ENCODE measurements at regions not wholly inside any gene's neighbourhood (a gene's known extent, or its start where the extent isn't known, plus 50 kb on each side); places are given as distances from the start of the nearest gene placed in this dataset.

GRCh38 chr1:164006621-164007020 is 552.4 kb upstream of the PBX1 start:
- H3K4me3 ChIP-seq (ENCODE audit: low read depth in 2 of 2, low read length in 1 of 2): no peak overlapping the region
- no peak for TF ChIP-seq MXI1 (IDR thresholded peaks at IDR 0.05; ENCODE audit: low read depth, low read length)
- TF ChIP-seq TAF1 (IDR thresholded peaks at IDR 0.05; ENCODE audit: borderline replicate concordance, low read depth, low read length): no peak
- no peak for TF ChIP-seq NFIC (IDR thresholded peaks at IDR 0.05; ENCODE audit: borderline replicate concordance)
- no peak for TF ChIP-seq POLR2AphosphoS5 (IDR thresholded peaks at IDR 0.05; ENCODE audit: low read depth, low read length)
- no peak for TF ChIP-seq GABPA (IDR thresholded peaks at IDR 0.05; ENCODE audit: low read depth)
- TF ChIP-seq FOXJ3 (CRISPR knock-in tag; IDR thresholded peaks at IDR 0.05): no peak
- no peak for TF ChIP-seq MAX (IDR thresholded peaks at IDR 0.05; ENCODE audit: low read depth)
- TF ChIP-seq EZH2phosphoT487 (IDR thresholded peaks at IDR 0.05; ENCODE audit: borderline replicate concordance, low read depth): no peak
- TF ChIP-seq CHD2 (IDR thresholded peaks at IDR 0.05; ENCODE audit: low read length, partially characterized antibody): no peak
- no peak for TF ChIP-seq SIN3A (IDR thresholded peaks at IDR 0.05; ENCODE audit: borderline replicate concordance, low read depth, low read length)
- no peaks in the 10 kb centered on the region for H3K79me2 ChIP-seq (ENCODE audit: insufficient read depth)
- POLR2A ChIA-PET: no interaction called here
- H3K9me2 ChIP-seq: no peaks in the 10 kb centered on the region
- H3F3A ChIP-seq (replicated peaks; ENCODE audit: insufficient read depth): no peaks in the 10 kb centered on the region
- no peak overlapping the region for H3K9ac ChIP-seq
- CTCF ChIA-PET: no interaction called here
- H2AFZ ChIP-seq (ENCODE audit: low read depth): no peak overlapping the region
- H4K20me1 ChIP-seq (ENCODE audit: insufficient read depth): no peaks in the 10 kb centered on the region
- H3K27me3 ChIP-seq (ENCODE audit: insufficient read depth): no peaks in the 10 kb centered on the region
- H3K36me3 ChIP-seq (replicated peaks in 1 of 2; ENCODE audit: control insufficient read depth in 1 of 2, insufficient read depth in 2 of 2, low read length in 1 of 2): no peaks in the 10 kb centered on the region
- no peaks in the 10 kb centered on the region for H3K4me1 ChIP-seq (ENCODE audit: control insufficient read depth in 1 of 2, insufficient read depth in 2 of 2, low read depth in 1 of 2, low read length in 1 of 2)
- no peak overlapping the region for H3K27ac ChIP-seq (ENCODE audit: low read depth in 2 of 2, low read length in 1 of 2)
- DNase-seq: no peak
- peaks cover 10% of the 10 kb centered on the region; the same call in 1 of the 2 replicates for H3K9me3 ChIP-seq
- no peak overlapping the region for H3K4me2 ChIP-seq
- 29% methylated on average over 4 of the region's 4 CpGs for WGBS (ENCODE audit: low lambda C conversion rate)

- no peak overlapping the region for H3K9ac ChIP-seq
- H3K27me3 ChIP-seq (ENCODE audit: insufficient read depth): no peaks in the 10 kb centered on the region
- H3K4me2 ChIP-seq: no peak overlapping the region
- ChIA-PET POLR2A (no interaction called here), CTCF (no interaction called here)
- no peaks in the 10 kb centered on the region for H4K20me1 ChIP-seq (ENCODE audit: insufficient read depth)
- no peaks in the 10 kb centered on the region for H3F3A ChIP-seq (replicated peaks; ENCODE audit: insufficient read depth)
- H3K79me2 ChIP-seq (ENCODE audit: insufficient read depth): no peaks in the 10 kb centered on the region
- no peak overlapping the region for H2AFZ ChIP-seq (ENCODE audit: low read depth)
- no peak overlapping the region for H3K4me3 ChIP-seq (ENCODE audit: low read depth in 2 of 2, low read length in 1 of 2)
- 20% methylated on average over 1 of the region's 1 CpG for WGBS (ENCODE audit: low lambda C conversion rate)
- no peak for DNase-seq
- H3K27ac ChIP-seq (ENCODE audit: low read depth in 2 of 2, low read length in 1 of 2): no peak overlapping the region
- H3K36me3 ChIP-seq (replicated peaks in 1 of 2; ENCODE audit: control insufficient read depth in 1 of 2, insufficient read depth in 2 of 2, low read length in 1 of 2): no peaks in the 10 kb centered on the region
- H3K9me2 ChIP-seq: 0 out of 2 replicates have a peak, but pooled peaks cover 5% of the 10 kb centered on the region
- no peaks in the 10 kb centered on the region for H3K4me1 ChIP-seq (ENCODE audit: control insufficient read depth in 1 of 2, insufficient read depth in 2 of 2, low read depth in 1 of 2, low read length in 1 of 2)
- H3K9me3 ChIP-seq: no peaks in the 10 kb centered on the region
- no peak for TF ChIP-seq RCOR1 (IDR thresholded peaks at IDR 0.05; ENCODE audit: low read length)
- TF ChIP-seq USF2 (IDR thresholded peaks at IDR 0.05; ENCODE audit: borderline replicate concordance, low read depth, low read length): no peak
- TF ChIP-seq NFIC (IDR thresholded peaks at IDR 0.05; ENCODE audit: borderline replicate concordance): no peak
- no peak for TF ChIP-seq IRF3 (IDR thresholded peaks at IDR 0.05; ENCODE audit: low read depth, low read length)
- TF ChIP-seq NRF1 (IDR thresholded peaks at IDR 0.05; ENCODE audit: low read depth, low read length): no peak
- no peak for TF ChIP-seq ZBTB33 (IDR thresholded peaks at IDR 0.05; ENCODE audit: borderline replicate concordance, low read depth)
- no peak for TF ChIP-seq CTCF (IDR thresholded peaks at IDR 0.05)
- no peak for TF ChIP-seq TCF12 (IDR thresholded peaks at IDR 0.05)
- no peak for TF ChIP-seq GABPA (IDR thresholded peaks at IDR 0.05; ENCODE audit: low read depth)
- no peak for TF ChIP-seq GATA2 (CRISPR knock-in tag; IDR thresholded peaks at IDR 0.05)
- TF ChIP-seq POLR2AphosphoS5 (IDR thresholded peaks at IDR 0.05; ENCODE audit: low read depth, low read length): no peak
- TF ChIP-seq USF1 (IDR thresholded peaks at IDR 0.05; ENCODE audit: borderline replicate concordance, low read depth): no peak
- no peak for TF ChIP-seq FOSL2 (IDR thresholded peaks at IDR 0.05; ENCODE audit: borderline replicate concordance, low read depth)
- no peak for TF ChIP-seq SMC3 (IDR thresholded peaks at IDR 0.05; ENCODE audit: low read depth, low read length)
Observed at GRCh38 chr1:164017239-164017638, 541.7 kb upstream of the PBX1 start.

Measured in SK-N-SH (cell line).